ENCODE measurements at regions not wholly inside any gene's neighbourhood (a gene's known extent, or its start where the extent isn't known, plus 50 kb on each side); places are given as distances from the start of the nearest gene placed in this dataset.

GRCh38 chr4:12041828-12042227 lies 613.1 kb upstream of the HS3ST1 start:
- no peak for TF ChIP-seq EZH2 (IDR thresholded peaks at IDR 0.05)
- TF ChIP-seq CTCF (IDR thresholded peaks at IDR 0.05 in 2 of 3, conservative IDR thresholded peaks at IDR 0.05 in 1 of 3; ENCODE audit: borderline replicate concordance in 1 of 3, insufficient read depth in 1 of 3, low read depth in 2 of 3, low read length in 2 of 3) = peak; percentile 40 to 63 (median 46); a peak in 4 of 6 replicates
- TF ChIP-seq POLR2AphosphoS5 (IDR thresholded peaks at IDR 0.05; ENCODE audit: low read depth, low read length) = no peak
- no peak for TF ChIP-seq REST (IDR thresholded peaks at IDR 0.05; ENCODE audit: low read depth)
- no peak for TF ChIP-seq EZH2phosphoT487 (IDR thresholded peaks at IDR 0.05; ENCODE audit: borderline replicate concordance)
- no peak for TF ChIP-seq ZNF274 (IDR thresholded peaks at IDR 0.05; ENCODE audit: low read depth, low read length)
- no peak for TF ChIP-seq JUND (IDR thresholded peaks at IDR 0.05)
- TF ChIP-seq POLR2A (IDR thresholded peaks at IDR 0.05; ENCODE audit: borderline replicate concordance, extremely low read depth, insufficient read depth, insufficient read length) = no peak
- TF ChIP-seq EGR1 (IDR thresholded peaks at IDR 0.05; ENCODE audit: low read depth) = no peak
- TF ChIP-seq ELF1 (IDR thresholded peaks at IDR 0.05; ENCODE audit: borderline replicate concordance, low read depth) = no peak
- TF ChIP-seq RAD21 (IDR thresholded peaks at IDR 0.05; ENCODE audit: low read depth) = peak; percentile 68
- TF ChIP-seq CBX3 (IDR thresholded peaks at IDR 0.05; ENCODE audit: low read depth) = peak; percentile 42; the same call in 1 of the 2 replicates
